Kidney capillary endothelial cell (primary cell): ENCODE measurements at regions not wholly inside any gene's neighbourhood (a gene's known extent, or its start where the extent isn't known, plus 50 kb on each side); places are given as distances from the start of the nearest gene placed in this dataset.
"Not testable (repeated sequence)": the region's sequence is repeated elsewhere in the genome, so short reads cannot be mapped to it uniquely, and the experiment has no call there.

ENCODE experiments used
- DNase-seq: peaks from one replicate; pipeline ENCODE4 v3.0.0-alpha.2; 2018; ENCODE audit warnings: low spot score

DNA sequence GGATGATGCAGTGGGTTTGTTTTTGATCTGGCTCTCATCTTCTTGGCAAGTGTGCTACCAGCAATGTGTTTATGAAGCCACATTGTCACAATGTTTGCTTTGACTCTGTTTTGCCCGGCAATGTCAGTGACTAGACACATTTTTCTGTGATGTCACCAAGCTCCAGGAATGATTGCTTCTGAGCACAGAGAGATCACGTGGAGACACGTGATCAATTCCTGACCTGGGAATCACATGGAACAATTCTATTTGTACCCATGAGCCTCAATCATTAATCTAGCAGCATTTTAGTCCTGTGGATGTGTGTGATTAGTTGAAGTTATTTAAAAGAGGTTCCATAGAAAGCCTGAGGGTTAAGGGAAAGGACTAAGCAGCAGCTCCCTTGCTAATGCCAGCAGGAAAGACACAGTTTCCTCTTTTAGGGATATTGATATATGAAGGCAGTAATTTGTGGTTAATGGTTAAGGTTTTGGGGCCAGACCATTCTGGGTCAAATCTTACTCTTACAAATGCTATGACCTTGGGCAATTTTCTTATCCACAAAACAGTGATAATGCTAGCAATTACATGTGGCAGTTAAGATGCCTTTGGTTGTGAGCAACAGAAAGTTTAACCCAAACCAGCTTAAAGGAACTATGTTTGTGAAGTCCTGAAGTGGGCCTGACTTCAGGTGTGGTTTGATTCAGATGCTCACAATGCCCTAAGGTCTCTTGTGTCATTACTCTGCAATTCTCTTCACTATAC lies 59.0 kb downstream of the FASLG start:
- no peak for DNase-seq

DNA sequence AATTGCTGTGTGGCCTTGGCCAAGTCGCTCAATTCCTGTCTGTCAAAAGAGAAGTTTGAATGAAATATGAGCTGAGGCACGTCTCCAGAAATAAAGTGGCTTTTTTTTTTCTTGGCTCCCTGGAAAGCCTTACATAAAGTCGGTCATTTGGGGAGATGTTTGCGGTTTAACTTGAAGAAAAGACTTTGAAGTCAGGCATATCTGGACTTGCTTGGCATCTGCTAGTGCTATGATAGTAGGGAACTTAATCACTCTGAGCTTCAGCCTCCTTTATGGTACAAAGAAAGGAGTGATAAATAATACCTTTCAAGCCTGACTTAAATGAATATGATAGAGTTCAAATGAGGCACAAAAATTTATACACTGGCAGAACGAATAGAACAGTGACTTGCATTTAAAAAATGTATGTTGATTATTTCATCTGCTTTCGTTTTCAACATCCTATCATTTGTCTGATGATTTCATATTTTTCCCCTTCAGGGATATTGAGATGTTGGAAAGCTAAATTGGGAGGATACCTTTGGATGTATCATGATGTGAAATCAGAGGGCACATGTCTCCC lies 60.2 kb downstream of the FASLG start:
- DNase-seq = no peak

DNA sequence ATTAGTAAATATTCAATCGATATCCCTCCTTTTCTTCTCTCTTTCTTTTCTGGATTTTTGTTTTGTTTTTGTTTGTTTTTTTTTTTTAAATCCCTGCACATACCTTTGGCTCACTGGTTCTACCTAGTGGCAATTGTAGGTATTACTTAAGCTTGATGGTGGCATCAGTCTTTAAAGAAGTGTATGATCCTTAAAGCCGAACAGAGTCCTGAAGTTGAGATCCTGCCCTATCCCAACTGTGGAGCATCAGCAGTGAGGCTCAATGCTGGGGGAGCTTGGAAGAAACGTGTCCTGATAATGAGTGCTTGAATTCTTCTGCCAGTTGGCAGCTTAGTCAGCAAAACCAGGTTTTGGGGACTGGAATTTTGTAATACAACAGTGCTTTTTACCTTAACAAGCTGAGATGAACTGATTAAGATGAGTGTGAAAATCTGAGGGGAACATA lies 60.8 kb downstream of the FASLG start:
- DNase-seq = peak; percentile 63

DNA sequence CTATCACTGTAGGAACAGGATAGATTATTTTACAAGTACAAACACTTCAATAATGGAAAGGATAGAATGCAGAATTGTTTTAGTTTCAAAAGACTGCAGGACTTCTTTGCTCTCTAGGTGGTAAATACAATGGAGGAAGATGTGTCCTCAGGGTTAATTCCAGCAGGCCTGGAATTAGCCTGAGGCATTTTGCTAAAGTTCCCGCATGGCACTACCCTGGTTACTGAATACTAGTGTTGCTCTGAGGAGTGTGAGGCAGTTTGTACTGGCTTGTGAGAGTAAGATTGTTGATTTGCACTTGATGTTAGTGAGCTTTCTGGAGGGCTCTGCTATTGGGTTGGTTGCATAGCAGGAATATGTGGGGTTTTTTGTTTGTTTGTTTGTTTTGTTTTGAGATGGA lies 61.4 kb downstream of the FASLG start:
- no peak for DNase-seq

DNA sequence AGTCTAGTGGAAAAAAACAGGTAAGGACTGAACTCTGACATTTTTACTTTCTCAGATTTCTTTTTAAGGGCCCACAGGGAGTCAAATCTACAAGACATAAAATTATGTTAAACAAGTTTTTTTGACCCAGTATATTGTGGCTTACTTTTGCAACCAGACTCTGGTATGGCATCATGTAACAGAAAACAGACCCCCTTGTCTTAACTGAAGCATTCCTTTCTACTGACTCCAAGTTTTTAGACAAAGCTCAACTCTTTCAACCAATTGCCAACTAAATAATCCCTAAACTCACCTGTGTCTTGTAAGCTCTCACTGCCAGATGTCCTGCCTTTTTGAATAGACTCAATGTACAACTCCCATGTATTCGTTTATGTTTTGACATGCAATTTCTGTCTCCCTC lies 64.3 kb downstream of the FASLG start:
- no peak for DNase-seq

DNA sequence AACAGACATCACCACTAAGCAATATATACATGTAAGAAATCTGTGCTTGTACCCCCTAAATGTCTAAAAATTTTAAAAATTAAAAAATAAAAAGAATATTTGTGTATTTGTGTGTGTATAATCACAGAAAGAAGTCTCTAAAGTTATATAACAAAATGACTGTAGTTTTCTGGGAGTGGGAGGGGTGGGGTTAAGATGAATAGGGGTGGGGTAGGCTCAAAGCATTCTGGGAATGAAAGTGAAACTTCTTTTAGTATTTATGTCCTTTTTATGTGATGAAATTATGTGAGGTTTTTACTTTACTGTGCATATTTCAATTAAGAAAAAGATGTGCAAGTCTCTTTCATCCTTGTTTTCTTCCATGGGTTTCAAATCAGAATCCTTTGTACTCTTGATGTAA lies 65.3 kb downstream of the FASLG start:
- DNase-seq = no peak

DNA sequence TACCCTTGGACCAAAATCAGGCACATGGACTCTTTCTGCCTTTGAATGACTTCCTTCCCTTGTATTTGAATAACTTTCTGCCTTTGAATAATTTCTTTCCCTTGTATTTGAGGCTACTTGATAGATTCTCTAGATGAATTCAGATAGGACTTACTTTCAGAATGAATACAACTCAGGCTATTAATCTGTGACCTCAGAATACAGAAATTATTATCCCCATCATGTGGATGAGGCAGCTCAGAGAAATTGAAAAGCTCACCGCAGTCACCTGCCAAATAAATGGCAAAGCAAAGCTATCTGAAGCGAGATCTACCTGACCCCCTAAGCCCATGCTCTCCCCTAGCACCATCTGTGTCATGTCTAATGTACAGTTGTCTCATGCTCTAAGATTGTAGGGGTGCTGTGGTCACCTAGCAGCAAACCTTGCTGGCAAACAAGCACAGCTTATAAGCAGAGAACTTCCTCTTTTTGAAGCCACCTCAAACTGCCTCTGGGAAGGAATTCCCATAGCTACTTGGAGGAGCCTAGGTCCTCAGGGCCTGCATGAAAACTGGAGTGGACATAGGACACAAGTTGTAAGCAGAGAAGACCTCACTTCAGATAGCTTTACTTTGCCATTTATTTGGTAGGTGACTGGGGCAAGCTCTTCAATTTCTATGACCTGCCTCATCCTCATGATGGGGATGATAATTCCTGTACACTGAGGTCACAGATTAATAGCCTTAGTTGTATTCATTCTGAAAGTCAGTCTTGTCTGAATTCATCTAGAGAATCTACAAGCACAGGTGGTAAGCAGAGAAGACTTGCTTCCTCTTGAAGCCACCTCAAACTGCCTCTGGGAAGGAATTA lies 66.1 kb downstream of the FASLG start:
- no peak for DNase-seq

DNA sequence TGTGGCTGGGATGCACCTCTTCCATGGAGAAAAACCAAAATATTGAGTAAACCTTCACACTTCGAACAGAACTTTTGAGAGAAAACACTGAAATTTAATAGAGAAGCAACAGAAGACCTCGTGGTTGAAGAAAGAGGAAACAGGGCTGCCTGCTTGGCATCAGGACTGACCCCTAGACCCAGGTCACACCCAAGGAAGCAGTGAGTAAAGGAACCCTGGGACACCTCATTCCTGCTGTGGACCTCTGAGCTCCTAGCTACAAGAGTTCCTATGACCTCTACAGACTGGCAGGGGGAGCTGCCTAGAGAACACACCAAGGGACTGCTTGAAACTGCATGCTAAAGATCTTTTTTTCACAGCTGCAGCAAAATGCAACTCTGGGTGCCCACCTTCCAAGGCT lies 67.8 kb downstream of the FASLG start:
- no peak for DNase-seq

DNA sequence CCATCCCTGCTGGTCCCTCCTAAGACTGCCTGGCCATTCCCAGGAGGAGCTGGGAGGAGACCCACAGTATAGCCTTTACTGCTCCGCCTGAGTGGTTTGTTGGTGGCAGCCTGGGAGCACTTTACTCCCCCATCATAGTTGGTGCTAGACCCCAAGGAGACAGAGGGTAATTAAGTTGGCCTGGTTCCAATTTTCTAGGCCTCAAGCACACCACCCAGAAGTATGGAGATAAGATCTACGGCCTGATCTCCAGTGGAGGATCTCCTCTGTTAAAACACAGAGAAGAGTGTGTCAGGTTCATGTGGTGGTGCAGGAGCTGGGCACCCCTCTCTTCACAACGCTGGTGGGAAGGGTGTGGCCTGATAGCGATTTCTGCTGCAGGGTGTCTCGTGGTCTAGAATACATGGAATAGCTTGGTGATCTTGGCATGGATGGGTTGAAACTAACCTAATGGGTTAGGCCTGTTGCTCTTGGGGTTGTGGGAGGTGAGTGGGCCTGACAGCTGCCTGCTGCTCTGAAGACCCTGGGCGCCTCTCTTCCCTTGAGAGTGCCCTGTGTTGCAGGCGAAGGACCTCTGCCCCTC lies 68.5 kb downstream of the FASLG start:
- no peak for DNase-seq

DNA sequence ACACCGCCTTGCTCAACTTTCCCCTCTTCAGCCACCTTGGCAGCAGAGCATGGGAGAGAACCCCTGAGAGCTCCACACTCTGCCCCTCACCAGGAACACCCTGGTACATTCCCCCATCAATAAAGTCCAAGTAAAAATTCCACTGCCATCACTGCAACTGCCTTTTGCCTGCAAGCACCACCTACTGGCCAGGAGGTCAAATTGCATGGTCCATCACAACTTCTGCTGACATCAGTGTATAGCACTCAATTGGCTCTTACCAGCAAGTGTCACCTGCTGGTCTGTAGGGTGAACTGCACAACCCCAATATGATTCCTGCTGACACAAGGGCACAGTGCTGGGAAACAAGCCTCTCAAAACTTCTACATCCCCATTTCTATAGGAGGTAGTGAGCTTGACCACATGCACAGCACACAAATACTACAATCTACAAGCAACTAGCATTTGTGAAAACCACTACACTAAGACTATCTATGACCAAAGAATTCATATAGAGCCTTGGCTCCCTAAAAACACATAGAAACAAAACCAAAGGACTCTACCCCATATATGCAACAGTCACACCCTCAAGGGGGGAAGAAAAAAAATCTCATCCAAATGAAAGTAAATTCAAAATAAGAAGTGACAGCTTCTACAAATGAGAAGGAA lies 69.2 kb downstream of the FASLG start:
- DNase-seq = peak; percentile 36

DNA sequence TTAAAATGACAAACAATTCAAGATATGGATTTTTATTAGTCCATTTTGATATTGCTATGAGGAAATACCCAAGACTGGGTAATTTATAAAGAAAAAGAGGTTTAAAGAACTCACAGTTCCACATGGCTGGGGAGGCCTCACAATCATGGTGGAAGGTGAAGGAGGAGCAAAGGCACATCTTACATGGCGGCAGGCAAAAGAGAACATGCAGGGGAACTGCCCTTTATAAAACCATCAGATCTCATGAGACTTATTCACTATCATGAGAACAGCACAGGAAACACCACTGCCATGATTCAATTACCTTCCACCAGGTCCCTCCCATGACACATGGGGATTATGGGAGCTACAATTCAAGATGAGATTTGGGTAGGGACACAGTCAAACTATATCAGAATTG lies 69.8 kb downstream of the FASLG start:
- not testable (repeated sequence) for DNase-seq

DNA sequence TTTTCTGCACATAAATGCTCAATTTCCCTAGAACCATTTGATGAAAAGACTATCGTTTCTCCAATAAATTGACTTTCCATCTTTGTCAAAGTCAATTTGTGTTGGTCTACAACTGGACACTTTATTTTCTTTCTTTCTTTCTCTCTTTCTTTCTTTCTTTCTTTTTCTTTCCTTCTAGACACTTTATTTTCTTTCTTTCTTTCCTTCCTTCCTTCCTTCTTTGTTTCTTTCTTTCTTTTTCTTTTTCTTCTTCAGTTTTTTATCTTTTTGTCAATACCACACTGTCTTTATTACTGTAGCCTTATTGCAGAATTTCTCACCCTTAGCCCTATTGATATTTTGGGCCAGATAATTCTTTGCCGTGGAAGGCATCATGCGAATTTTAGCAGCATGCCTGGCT lies 73.5 kb downstream of the FASLG start:
- no peak for DNase-seq

DNA sequence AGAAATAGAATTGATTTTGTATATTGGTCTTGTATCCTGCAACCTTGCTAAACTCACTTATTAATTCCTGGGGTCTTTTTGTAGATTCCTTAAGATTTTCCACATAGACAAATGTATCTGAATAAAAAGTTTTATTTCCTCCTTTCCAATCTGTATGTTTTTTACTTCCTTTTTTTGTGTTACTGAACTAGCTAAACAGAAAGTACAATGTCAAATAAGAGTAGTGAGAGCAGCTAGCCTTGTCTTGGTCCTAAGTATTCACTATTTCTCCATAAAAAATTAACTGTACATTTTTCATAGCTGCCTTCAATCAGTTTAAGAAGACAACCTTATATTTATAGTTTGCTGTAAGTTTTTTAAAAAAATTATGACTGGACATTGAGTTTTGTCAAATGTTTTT lies 74.9 kb downstream of the FASLG start:
- DNase-seq = no peak

DNA sequence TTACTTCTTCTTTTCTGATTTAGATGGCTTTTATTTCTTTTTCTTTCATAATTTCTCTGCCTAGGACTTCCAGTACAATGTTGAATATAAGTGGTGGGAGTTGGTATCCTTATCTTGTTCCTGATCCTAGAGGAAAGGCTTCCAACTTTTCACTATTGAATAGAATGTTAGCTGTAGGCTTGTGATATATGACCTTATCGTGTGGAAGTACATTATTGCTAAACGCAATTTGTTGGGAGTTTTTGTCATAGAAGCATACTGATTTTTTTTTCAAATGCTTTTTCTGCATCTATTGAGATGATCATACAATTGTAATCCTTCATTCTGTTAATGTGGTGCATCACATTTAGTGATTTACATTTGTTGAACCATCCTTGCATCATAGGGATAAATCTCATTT lies 79.5 kb downstream of the FASLG start:
- no peak for DNase-seq

DNA sequence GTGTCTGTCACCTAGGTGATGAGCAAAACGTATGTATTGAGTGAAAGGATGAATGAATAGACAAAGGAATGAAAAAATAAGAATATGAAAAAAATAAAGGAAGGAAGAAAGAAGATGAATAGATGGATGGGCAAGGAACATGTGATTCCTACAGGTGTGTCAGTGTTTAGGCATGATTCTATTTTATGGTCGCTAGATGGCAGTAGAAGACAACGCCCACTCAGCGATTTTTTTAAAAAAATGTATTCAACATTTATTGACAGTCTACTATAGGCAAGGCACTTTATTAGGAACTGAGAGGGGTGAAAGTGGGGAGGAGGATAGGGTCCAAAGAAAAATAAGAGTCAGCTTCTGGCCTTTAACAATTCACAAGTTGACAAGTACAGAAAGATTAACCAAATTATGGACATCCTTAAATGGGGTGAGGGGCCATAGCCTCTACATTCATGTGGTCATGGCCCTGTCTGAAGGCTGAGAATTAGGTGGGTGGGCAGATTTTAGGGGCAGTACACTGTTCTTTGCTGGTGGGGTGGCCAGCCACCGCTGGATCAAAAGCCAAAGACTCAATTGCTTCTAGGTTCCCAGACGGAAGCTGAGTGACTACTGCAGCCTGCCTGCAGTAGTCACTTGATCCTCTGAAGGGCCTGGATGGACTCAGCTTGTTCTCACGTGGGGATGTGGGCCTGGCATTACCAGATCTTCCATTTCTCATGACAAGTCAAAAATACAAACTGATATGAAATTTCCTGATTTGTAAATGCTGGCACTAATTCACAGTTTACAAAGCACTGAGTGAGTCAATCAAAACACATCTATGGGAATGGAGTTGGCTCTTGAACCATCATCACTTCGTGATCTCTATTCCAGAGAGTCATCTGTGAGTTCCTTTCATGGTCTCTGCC lies 83.9 kb downstream of the FASLG start:
- peak; percentile 44 for DNase-seq

DNA sequence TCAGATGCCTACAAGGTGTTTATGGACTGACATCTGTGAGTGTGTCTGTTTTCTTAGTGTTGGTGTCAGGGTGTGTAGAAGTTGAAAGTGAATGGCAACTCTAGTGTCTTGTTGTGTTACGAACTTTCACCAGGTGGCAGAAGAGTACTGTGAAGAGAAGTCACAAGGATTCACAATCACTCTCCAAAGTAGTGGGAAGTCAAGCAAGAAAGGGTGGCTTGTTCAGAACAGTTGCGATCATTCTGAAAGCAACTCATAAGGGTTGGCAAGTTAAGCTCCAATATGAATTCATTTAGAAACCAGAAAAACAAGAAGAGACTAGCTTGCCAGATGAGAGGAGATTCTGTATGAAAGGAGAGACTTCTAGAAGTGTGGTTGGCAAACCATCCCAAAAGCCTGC lies 86.1 kb downstream of the FASLG start:
- DNase-seq = peak; percentile 72

DNA sequence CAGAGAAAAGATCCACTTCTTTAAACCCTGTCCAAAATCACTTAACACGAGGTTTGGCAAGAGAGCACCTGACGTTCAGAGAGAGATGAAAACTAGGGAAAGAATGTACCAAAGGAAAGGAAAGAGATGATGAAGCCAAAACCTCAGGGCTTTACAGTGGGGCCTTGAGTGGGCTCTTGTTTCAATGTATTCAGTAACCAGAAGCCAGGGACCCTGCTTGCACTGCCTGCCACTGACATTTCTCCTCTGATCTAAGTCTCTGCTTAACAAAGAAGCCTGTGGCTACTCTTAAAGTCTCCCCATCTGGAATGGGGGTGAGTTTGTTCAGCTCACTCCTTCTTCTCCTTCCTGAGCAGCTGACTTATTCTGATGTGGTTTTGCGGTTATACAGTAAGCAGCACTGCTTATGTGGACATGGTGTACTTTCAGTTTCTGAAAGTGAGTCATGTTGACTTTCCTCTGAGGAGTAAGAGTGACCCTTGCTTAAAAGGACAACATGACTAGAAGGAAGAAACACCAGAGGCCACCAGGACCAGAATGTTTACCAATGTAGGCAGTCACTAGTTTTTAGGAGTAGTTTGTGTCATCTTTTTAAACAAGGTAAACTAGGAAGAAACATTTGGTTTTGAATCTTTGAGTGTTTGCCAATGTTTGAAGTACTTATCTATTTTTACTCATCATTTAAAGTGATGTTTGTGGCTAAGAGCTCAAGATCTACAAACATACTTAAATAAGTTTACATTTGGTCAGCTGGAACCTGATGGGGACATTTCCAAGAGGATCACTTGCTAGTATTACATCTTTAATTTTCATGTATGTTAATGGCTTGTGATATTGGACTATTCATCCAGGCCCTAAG lies 87.4 kb downstream of the FASLG start:
- DNase-seq = peak; percentile 44

DNA sequence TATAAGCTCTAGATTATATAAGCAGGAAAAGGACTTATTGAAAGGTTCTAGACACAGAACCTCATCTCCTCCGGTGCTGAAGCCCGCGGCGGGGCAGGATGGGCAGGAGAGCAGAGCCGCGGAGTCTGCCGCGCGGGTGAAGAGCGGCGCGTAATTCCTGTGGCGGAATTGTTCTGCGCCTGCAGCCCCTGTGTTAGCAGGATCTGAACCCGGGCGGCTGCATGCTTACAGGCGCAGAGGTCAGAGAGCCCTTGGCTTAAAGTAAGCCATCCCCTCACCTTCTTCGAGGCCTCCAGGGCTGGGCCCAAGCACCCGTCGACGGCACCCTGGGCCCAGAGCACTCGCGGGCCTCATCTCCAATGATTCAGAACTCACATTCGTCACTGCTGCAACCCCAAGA lies 89.3 kb downstream of the FASLG start:
- no peak for DNase-seq

DNA sequence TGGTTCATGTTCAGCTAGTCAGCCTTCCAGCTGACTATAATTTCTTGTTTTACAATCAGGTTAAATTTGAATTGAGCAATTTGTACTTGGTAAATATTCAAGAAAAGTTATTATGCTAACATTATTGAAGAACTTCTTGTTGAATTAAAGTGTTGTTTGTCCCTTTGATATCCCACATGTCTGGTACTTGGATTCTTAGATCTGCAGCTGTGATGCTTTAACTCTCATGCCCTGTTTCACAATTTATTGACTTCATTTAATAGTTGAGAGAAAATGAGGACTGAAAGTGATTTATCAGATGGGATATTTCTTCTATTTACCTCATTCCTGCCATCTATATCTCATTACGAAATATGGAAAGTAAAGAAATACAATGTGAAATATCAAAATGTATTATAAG lies 92.8 kb downstream of the FASLG start:
- DNase-seq = no peak

DNA sequence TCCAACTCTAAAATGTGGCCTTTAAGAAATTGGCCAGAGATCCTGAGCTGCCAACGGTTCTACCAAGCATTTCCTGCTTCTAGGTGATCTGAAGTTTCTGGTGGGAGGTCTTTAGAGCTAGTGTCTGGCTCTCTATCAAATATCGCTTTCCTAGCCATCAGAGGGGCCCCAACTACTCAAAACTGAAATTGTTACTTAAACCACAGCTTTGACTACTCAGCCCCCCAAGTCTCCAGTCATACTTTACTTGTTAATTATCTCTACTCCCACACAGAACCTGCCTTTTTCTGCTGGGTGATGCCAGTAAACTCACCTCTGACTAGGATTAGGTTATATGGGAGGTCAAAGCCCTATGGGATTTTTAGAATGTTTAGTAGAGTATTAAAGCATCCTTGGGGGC lies 95.1 kb downstream of the FASLG start:
- no peak for DNase-seq
